Calu3 (cell line): ENCODE measurements at regions not wholly inside any gene's neighbourhood (a gene's known extent, or its start where the extent isn't known, plus 50 kb on each side); places are given as distances from the start of the nearest gene placed in this dataset.

Experiments used
- BruUV-seq: library from RNA; stranded (reverse); fragments of 400-500 nt; replicated peaks from 2 replicates; lab custom pipeline; 2021; lab: Mats Ljungman, UMichigan
- CTCF ChIA-PET: fragments of 300-600 bp; sonication (Branson Sonifier 250); formaldehyde crosslinking; loops from one replicate; lab custom pipeline; 2022; ENCODE audit warnings: antibody characterized with exemption; lab: Charles Lee
- DNase-seq: peaks from one replicate; pipeline ENCODE4 v3.0.0; 2022
- H3K27ac Mint-ChIP-seq: one replicate; pipeline ENCODE4 v1.8.0; 2022; ENCODE audit warnings: mixed read lengths; ENCODE audit not compliant: unreplicated experiment
- H3K27me3 Mint-ChIP-seq: one replicate; pipeline ENCODE4 v1.8.0; 2022; ENCODE audit warnings: mixed read lengths; ENCODE audit not compliant: unreplicated experiment
- H3K36me3 Mint-ChIP-seq: one replicate; pipeline ENCODE4 v1.8.0; 2022; ENCODE audit warnings: mild to moderate bottlenecking, moderate library complexity, mixed read lengths; ENCODE audit not compliant: insufficient read depth, unreplicated experiment
- H3K4me1 Mint-ChIP-seq: one replicate; pipeline ENCODE4 v1.8.0; 2022; ENCODE audit warnings: mild to moderate bottlenecking, low read depth, mixed read lengths; ENCODE audit not compliant: unreplicated experiment
- H3K4me3 Mint-ChIP-seq: one replicate; pipeline ENCODE4 v1.8.0; 2022; ENCODE audit warnings: mild to moderate bottlenecking, low read depth, moderate library complexity, mixed read lengths; ENCODE audit not compliant: unreplicated experiment
- H3K9me3 Mint-ChIP-seq: one replicate; pipeline ENCODE4 v1.8.0; 2022; ENCODE audit warnings: low read depth, mixed read lengths; ENCODE audit not compliant: unreplicated experiment
- CTCF ChIP-seq: fragments of 200-600 bp; IDR thresholded peaks from one replicate; pipeline ENCODE4 v1.8.0; 2022; ENCODE audit warnings: antibody characterized with exemption; ENCODE audit not compliant: unreplicated experiment
- intact Hi-C: fragments of 100-400 bp; cut with micrococcal nuclease; formaldehyde crosslinking; loops from one replicate; pipeline ENCODE4 v1.10.0; 2022; ENCODE audit not compliant: unreplicated experiment

GRCh38 chr2:14524803-14525080 is 107.8 kb upstream of the LRATD1 start:
- Mint-ChIP-seq H3K36me3 (no peaks in the 10 kb centered on the region), H3K27me3 (no peaks in the 10 kb centered on the region), H3K9me3 (peaks cover 7% of the 10 kb centered on the region), H3K4me1 (no peaks in the 10 kb centered on the region), H3K27ac (no peak overlapping the region), H3K4me3 (no peak overlapping the region)
- TF ChIP-seq CTCF = no peak
- intact Hi-C loops = no loop called here
- BruUV-seq = no TSS peak
- CTCF ChIA-PET = no interaction called here
- no peak for DNase-seq

GRCh38 chr2:14530506-14530905 is 102.0 kb upstream of the LRATD1 start:
- CTCF ChIA-PET = no interaction called here
- BruUV-seq = no TSS peak
- no peaks in the 10 kb centered on the region for H3K36me3 Mint-ChIP-seq
- no peaks in the 10 kb centered on the region for H3K27me3 Mint-ChIP-seq
- H3K9me3 Mint-ChIP-seq = peaks cover 4% of the 10 kb centered on the region
- no peaks in the 10 kb centered on the region for H3K4me1 Mint-ChIP-seq
- no peak overlapping the region for H3K27ac Mint-ChIP-seq
- TF ChIP-seq CTCF = no peak
- intact Hi-C loops = no loop called here
- H3K4me3 Mint-ChIP-seq = no peak overlapping the region
- no peak for DNase-seq

GRCh38 chr2:14533131-14533757 is 99.3 kb upstream of the LRATD1 start:
- no peaks in the 10 kb centered on the region for H3K27me3 Mint-ChIP-seq
- no peaks in the 10 kb centered on the region for H3K4me1 Mint-ChIP-seq
- intact Hi-C loops = no loop called here
- TF ChIP-seq CTCF = no peak
- BruUV-seq = no TSS peak
- DNase-seq = no peak
- no peaks in the 10 kb centered on the region for H3K36me3 Mint-ChIP-seq
- H3K9me3 Mint-ChIP-seq = peaks cover 5% of the 10 kb centered on the region
- no peak overlapping the region for H3K27ac Mint-ChIP-seq
- no peak overlapping the region for H3K4me3 Mint-ChIP-seq
- CTCF ChIA-PET = no interaction called here

GRCh38 chr2:14535156-14535555 is 97.4 kb upstream of the LRATD1 start:
- no TSS peak for BruUV-seq
- H3K9me3 Mint-ChIP-seq = peaks cover 5% of the 10 kb centered on the region
- intact Hi-C loops = no loop called here
- H3K27ac Mint-ChIP-seq = no peak overlapping the region
- H3K36me3 Mint-ChIP-seq = no peaks in the 10 kb centered on the region
- no peaks in the 10 kb centered on the region for H3K4me1 Mint-ChIP-seq
- DNase-seq = no peak
- no peaks in the 10 kb centered on the region for H3K27me3 Mint-ChIP-seq
- no peak overlapping the region for H3K4me3 Mint-ChIP-seq
- no peak for TF ChIP-seq CTCF
- CTCF ChIA-PET = no interaction called here
